Breast epithelium (tissue), 3 donors: ENCODE measurements at regions not wholly inside any gene's neighbourhood (a gene's known extent, or its start where the extent isn't known, plus 50 kb on each side); places are given as distances from the start of the nearest gene placed in this dataset.
"Not testable (repeated sequence)": the region's sequence is repeated elsewhere in the genome, so short reads cannot be mapped to it uniquely, and the experiment has no call there.

Experiments used
- CTCF ChIP-seq, 3 donors: fragments of 450-650 bp; IDR thresholded peaks; one replicate each; pipeline ENCODE4 v1.5.1; 2016 to 2017; ENCODE audit warnings: antibody characterized with exemption in 3 of 3, mild to moderate bottlenecking in 3 of 3, moderate library complexity in 3 of 3
- POLR2AphosphoS5 ChIP-seq, 3 donors: sonication (generic); formaldehyde crosslinking; IDR thresholded peaks; one replicate each; pipeline ENCODE4 v1.6.1; 2017; ENCODE audit warnings: antibody characterized with exemption in 3 of 3

DNA sequence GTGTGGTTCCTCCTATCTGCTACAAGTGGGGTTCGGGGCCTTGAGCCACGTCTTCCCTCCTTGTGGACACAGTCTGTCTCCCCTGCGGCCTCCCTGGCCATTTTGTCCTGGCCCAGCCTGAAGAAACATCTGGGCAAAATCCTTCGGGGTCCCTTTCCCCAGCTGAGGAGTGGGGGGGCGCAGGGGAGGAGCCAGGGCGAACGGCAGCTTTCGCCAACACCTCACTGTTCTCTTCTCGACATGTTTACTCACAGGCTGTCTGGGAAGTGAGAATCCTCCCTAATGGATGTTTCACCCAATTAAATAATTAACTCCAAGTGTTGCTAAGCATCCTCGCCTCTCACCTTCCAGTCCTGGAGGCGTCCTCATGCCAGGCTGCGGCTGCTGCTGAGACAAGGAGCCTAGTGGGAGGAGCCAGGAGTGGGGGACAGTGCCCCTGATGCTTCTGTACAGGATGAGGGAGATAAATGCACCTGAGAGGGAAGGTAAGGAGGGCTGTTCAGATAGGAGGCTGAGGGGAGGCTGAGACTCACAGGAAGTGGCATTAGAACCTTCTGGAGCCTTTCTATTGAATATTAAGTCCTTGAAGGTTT is 72.4 kb upstream of the PLGLB1 start:
- not testable (repeated sequence) for TF ChIP-seq CTCF, POLR2AphosphoS5 (IDR thresholded peaks at IDR 0.05)
